ENCODE measurements at regions not wholly inside any gene's neighbourhood (a gene's known extent, or its start where the extent isn't known, plus 50 kb on each side); places are given as distances from the start of the nearest gene placed in this dataset.

- DNase-seq (ENCODE audit: low read depth in 4 of 4, low spot score in 2 of 4): no peak
Measured at GRCh38 chr18:40631319-40631718, 1323.7 kb upstream of the PIK3C3 start.

DNA sequence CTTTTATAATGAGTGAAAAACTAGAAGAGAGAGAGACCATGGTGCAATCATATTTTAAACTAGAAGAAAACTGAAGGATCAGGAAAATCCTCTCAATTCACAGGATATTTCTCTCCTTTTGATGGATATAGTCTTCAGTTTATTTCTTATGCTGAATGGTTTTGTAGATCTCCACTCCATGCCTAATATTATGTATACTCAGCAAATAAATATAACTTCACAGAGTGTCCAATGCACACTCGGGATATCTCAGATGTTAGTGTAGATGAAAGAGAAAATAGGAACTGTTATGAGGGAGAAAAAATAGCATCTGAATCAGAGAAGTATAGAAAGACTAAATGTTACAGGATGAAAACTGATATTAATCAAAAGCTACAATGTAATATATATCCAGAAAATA lies 1324.5 kb upstream of the PIK3C3 start:
- no peak for DNase-seq (ENCODE audit: low read depth in 4 of 4, low spot score in 2 of 4)

- DNase-seq (ENCODE audit: low read depth in 4 of 4, low spot score in 2 of 4): no peak
Measured at GRCh38 chr18:40624959-40625358, 1330.1 kb upstream of the PIK3C3 start.

DNA sequence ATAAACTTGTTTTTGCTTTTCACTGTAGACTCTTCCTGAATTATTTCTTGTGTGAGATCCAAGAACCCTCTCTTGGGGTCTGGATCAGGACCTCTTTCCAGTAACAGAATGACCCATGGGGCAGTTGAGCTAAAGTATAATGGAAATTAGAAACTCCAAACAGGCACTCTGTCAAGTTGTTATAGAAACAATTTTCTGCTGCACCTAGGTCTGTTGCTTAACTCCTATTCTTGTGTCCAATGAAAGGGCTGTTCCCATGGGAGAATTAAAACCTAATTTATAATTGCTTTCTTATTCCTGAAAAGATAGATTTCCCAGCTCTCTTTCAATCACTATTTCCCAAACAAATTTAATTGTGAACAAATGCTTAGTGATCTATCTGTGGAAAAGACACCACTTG lies 1341.3 kb upstream of the PIK3C3 start:
- DNase-seq (ENCODE audit: low read depth in 4 of 4, low spot score in 2 of 4): no peak

DNA sequence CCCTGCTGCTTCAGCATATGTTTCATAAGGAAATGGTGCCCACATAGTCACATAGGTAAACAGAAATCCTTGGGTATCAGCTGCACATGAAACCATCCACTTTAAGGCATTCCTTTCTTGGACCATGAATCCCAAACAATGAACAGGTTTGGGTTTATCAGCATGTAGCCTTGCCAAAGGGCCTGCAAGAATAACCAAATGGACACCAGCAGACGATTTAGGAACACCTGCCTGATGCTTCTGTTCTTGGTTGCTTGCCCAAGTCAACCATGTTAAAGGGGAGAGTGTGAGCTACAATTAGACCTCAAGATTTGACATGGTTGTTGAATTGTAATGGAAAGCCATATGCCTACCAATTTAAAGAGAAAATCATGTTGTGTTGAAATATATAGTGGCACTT lies 1342.7 kb upstream of the PIK3C3 start:
- DNase-seq (ENCODE audit: low read depth in 4 of 4, low spot score in 2 of 4): no peak

DNA sequence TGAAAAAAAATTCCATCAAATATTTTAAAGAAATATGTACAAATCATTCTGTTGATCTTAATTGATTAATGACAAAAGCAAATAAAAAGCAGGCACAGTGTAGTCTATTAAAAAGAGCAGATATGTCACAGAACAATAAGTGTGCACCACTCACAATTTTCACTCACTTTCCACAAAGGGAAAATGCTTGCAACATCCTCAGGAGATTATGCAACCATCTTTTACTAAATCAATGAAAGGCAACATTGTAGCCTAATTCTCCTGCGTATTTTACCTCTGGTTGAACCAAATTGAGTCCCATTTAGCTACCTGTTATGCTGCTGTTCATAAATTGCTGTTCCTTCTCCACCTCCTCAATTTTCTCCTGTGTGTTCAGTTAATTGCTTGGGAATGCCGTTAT lies 1346.8 kb upstream of the PIK3C3 start:
- DNase-seq (ENCODE audit: low read depth in 4 of 4, low spot score in 2 of 4): no peak

GRCh38 chr18:40607542-40608148 lies 1347.4 kb upstream of the PIK3C3 start:
- DNase-seq (ENCODE audit: low read depth in 4 of 4, low spot score in 2 of 4): no peak

- DNase-seq (ENCODE audit: low read depth in 4 of 4, low spot score in 2 of 4): no peak
Measured at GRCh38 chr18:40606996-40607395, 1348.0 kb upstream of the PIK3C3 start.

GRCh38 chr18:40583671-40584070 lies 1371.4 kb upstream of the PIK3C3 start:
- no peak for DNase-seq (ENCODE audit: low read depth in 4 of 4, low spot score in 2 of 4)

DNA sequence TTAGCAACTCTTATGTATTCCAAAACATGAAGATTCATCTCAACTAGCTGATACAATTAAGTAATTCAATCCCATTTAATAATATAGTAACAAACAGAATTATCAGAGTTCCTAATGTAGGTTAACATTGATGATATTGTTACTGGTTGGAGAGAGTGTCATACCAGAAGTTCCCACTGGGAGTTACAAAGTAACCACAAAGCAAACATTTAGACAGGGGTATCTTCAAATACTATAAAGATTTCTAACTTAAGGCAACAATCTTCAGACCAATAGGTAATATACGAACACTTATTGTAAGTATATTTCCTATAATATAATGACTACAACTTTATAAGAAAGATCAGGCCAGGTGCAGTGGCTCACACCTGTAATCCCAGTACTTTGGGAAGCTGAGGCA lies 1372.9 kb upstream of the PIK3C3 start:
- DNase-seq (ENCODE audit: low read depth in 4 of 4, low spot score in 2 of 4): no peak

GRCh38 chr18:40577981-40578365 lies 1377.1 kb upstream of the PIK3C3 start:
- DNase-seq (ENCODE audit: low read depth in 4 of 4, low spot score in 2 of 4): no peak

- DNase-seq (ENCODE audit: low read depth in 4 of 4, low spot score in 2 of 4): no peak
Measured at GRCh38 chr18:40577239-40577980, 1377.6 kb upstream of the PIK3C3 start.

DNA sequence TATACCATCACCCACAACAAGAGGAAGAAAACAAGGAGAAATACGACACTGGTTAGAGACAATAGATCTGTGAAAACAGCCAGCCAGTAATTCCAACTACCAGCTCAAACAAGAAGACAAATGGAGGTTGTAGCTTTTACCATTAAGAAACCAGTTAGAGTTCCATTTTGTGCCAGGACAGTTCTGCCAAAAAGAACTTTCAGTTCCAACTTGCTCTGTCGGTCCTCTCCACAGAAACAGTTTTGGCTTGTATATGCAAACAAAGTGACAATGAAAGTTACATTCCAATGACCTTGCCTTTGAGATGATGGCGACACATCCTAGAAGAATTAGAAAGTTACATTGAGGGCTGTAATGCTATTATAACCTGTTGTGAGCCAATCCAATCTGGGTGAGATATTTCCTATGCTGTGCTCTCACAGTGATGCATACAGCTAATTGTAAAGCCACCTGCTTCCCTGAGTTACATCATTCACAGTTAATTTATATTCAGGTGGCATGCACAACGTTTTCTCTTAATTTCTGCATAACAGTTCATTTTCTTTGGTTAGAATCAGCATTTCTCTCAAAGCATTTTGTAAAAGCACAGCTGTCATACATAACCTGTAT lies 1378.4 kb upstream of the PIK3C3 start:
- DNase-seq (ENCODE audit: low read depth in 4 of 4, low spot score in 2 of 4): no peak

- DNase-seq (ENCODE audit: low read depth in 4 of 4, low spot score in 2 of 4): no peak
Measured at GRCh38 chr18:40570615-40571014, 1384.4 kb upstream of the PIK3C3 start.

DNA sequence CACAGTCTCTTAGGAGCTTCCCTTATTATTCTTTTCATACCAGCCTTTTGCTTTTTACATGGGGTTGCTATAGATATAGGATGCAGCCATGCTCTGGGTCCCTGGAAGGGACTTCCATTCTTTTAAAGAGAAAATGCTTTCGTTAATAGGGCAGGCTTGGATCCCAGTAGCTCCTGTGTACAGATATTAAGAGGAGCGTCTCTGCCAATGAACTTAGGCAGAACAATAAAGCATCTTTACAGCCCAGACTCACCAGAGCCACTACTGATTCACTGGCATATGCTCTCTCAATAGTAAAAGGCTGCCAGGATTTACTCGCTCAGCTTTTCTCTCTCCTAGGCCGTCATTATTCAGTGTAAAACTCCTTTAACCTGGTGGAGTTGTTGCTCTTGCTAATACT lies 1385.4 kb upstream of the PIK3C3 start:
- DNase-seq (ENCODE audit: low read depth in 4 of 4, low spot score in 2 of 4): no peak

DNA sequence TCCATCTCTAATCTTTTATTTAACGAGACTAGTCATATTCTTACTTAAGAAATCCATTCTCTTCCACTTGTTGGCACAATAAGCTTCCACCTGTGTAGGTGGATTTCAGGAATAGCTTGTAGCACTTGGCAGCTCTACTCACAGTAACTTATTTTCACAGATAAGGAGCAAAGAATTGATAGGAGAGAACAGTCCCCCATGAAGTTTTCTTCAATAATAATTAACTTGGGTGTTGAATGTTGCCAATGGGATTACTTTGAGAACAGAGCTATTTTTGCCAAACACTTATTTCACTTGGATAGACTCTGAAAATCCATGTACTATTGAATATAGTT lies 1388.6 kb upstream of the PIK3C3 start:
- no peak for DNase-seq (ENCODE audit: low read depth in 4 of 4, low spot score in 2 of 4)

- no peak for DNase-seq (ENCODE audit: low read depth in 4 of 4, low spot score in 2 of 4)
Measured at GRCh38 chr18:40565805-40566509, 1389.1 kb upstream of the PIK3C3 start.

DNA sequence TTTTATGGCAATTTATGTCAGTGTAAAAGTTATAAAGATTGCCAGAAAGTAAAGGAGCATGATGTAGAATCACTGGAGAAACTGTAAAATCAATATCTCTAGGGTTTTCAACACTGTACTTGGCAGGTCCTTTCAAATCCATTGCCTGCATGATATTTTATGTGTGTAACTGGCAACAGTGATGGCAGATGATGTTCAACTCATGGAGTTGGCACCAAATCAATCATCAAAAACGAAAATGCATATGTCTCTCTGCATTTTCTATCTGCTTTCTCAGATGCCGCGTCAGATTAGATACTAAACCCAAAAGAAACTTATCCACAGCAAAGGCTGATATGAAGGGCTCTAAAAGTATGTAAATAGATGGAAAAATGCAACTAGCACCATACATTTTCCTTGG lies 1395.5 kb upstream of the PIK3C3 start:
- no peak for DNase-seq (ENCODE audit: low read depth in 4 of 4, low spot score in 2 of 4)

DNA sequence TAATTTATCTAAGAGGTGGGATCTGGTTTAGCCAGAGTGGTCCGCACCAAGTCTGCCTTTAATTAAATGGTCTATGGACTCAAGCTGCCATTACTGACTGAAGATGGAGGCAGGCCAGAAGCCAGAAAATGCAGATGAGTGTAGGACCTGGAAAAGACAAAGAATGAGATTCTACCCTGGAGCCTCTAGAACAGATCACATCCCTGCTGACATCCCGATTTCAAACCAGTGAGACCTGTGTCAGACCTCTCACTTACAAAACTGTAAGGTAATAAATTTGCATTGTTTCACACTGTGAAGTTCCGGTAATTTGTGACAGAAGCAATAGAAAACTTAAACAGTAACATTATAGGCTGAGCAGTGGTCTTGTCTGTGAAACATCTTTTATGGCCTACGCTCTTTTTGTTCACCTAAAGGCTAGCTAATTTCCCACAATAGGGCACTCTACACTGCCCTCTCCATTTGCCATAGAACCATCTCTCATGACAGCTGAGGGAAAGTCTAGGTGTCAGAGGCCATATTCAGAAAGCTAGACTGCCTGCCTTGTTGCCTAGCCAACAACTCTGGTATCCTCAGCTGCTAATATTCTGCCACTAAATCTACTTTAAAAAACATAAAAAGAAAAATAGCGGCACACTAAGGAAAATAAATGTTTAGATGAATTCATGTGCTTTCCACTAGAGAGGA lies 1396.2 kb upstream of the PIK3C3 start:
- DNase-seq (ENCODE audit: low read depth in 4 of 4, low spot score in 2 of 4): no peak

- DNase-seq (ENCODE audit: low read depth in 4 of 4, low spot score in 2 of 4): no peak
Measured at GRCh38 chr18:40555914-40556313, 1399.1 kb upstream of the PIK3C3 start.

DNA sequence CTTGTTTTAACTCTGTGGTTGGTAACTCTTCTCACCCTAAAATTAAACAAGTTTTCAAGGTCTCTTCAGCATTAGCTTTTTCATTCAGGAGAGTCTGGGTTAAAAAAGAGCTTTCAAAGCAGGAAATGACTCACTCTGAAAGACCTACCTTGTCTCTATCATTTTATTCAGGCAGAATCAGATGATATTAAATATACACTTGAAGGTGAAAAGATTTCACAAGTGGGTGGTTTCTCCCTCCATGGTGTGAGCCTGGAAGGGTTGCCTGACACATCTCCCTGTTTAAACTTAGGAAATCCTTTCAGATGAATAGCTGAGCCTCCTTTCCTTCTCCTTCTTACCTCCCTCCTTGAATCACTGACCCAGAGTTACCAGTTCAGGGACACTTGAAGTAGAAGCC lies 1402.0 kb upstream of the PIK3C3 start:
- no peak for DNase-seq (ENCODE audit: low read depth in 4 of 4, low spot score in 2 of 4)

All from left renal cortex interstitium (tissue), 4 donors.